IMR-90 (cell line): ENCODE measurements at regions not wholly inside any gene's neighbourhood (a gene's known extent, or its start where the extent isn't known, plus 50 kb on each side); places are given as distances from the start of the nearest gene placed in this dataset.

Experiments
- ATAC-seq: fragments of 200-7000 bp; cut with Tn5 transposase; 2 replicates; pipeline ENCODE4 v1.9.1; 2020; ENCODE audit warnings: low read depth, mild to moderate bottlenecking, moderate library complexity
- BruUV-seq: library from RNA; stranded (reverse); fragments of 400-500 nt; replicated peaks from 2 replicates; lab custom pipeline; 2021; lab: Mats Ljungman, UMichigan
- CTCF ChIA-PET: fragments of 300-600 bp; formaldehyde crosslinking; extraction: SDS; loops from one replicate; lab custom pipeline; 2021; ENCODE audit warnings: antibody characterized with exemption; lab: Yijun Ruan, JAX
- POLR2A ChIA-PET: fragments of 300-600 bp; sonication (Branson Sonifier 250); formaldehyde crosslinking; loops from one replicate; lab custom pipeline; 2022; ENCODE audit warnings: antibody characterized with exemption; ENCODE audit not compliant: unreplicated experiment; lab: Charles Lee
- DNase-seq: peaks from one replicate; pipeline ENCODE4 v3.0.0; 2013
- H2AFZ ChIP-seq: replicated peaks from 2 replicates; pipeline ENCODE3; 2013; ENCODE audit warnings: low read length, mild to moderate bottlenecking; ENCODE audit not compliant: poor library complexity
- H2AK5ac ChIP-seq: 2 replicates; pipeline ENCODE4 v1.6.1; 2013; ENCODE audit warnings: low read depth, low read length, inconsistent platforms
- H2AK9ac ChIP-seq: replicated peaks from 2 replicates; pipeline ENCODE3; 2013; ENCODE audit warnings: mild to moderate bottlenecking, low read depth, low read length, moderate library complexity; ENCODE audit not compliant: poor library complexity
- H2BK120ac ChIP-seq: 2 replicates; pipeline ENCODE4 v1.6.1; 2013; ENCODE audit warnings: low read depth, low read length, inconsistent platforms
- H2BK15ac ChIP-seq: 3 replicates; pipeline ENCODE4 v1.6.1; 2013; ENCODE audit warnings: low read depth, low read length, inconsistent platforms
- H2BK20ac ChIP-seq: 2 replicates; pipeline ENCODE4 v1.6.1; 2013; ENCODE audit warnings: low read depth, mild to moderate bottlenecking, inconsistent platforms, low read length, moderate library complexity
- H2BK5ac ChIP-seq: 2 replicates; pipeline ENCODE4 v1.6.1; 2013; ENCODE audit warnings: mild to moderate bottlenecking, low read depth, low read length, inconsistent platforms; ENCODE audit not compliant: poor library complexity, severe bottlenecking
- H3K14ac ChIP-seq: replicated peaks from 2 replicates; pipeline ENCODE4 v1.6.1; 2013; ENCODE audit warnings: low read depth, low read length, inconsistent platforms
- H3K18ac ChIP-seq: 2 replicates; pipeline ENCODE4 v1.6.1; 2013; ENCODE audit warnings: low read depth, low read length, control low read depth
- H3K23ac ChIP-seq: 2 replicates; pipeline ENCODE4 v1.6.1; 2013; ENCODE audit warnings: low read depth, low read length, inconsistent platforms
- H3K27ac ChIP-seq: 2 replicates; pipeline ENCODE4 v1.5.1; 2013; ENCODE audit warnings: mild to moderate bottlenecking, control low read depth, low read length; ENCODE audit not compliant: insufficient read depth
- H3K27me3 ChIP-seq: 2 replicates; pipeline ENCODE4 v1.6.1; 2013; ENCODE audit warnings: low read length; ENCODE audit not compliant: control insufficient read depth, insufficient read depth
- H3K36me3 ChIP-seq: 2 replicates; pipeline ENCODE4 v1.6.1; 2013; ENCODE audit warnings: low read length, mixed read lengths; ENCODE audit not compliant: control insufficient read depth, insufficient read depth
- H3K4ac ChIP-seq: 2 replicates; pipeline ENCODE4 v1.6.1; 2013; ENCODE audit warnings: low read depth, low read length, inconsistent platforms
- H3K4me1 ChIP-seq: 2 replicates; pipeline ENCODE4 v1.6.1; 2013; ENCODE audit warnings: low read length, mixed read lengths; ENCODE audit not compliant: control insufficient read depth, insufficient read depth
- H3K4me2 ChIP-seq: 2 replicates; pipeline ENCODE4 v1.6.1; 2013; ENCODE audit warnings: low read depth, mild to moderate bottlenecking, control low read depth, low read length, moderate library complexity
- H3K4me3 ChIP-seq: 2 replicates; pipeline ENCODE4 v1.5.1; 2013; ENCODE audit warnings: low read depth, mild to moderate bottlenecking, control low read depth, low read length, moderate library complexity; ENCODE audit not compliant: insufficient read depth
- H3K56ac ChIP-seq: 2 replicates; pipeline ENCODE4 v1.6.1; 2013; ENCODE audit warnings: low read length, inconsistent platforms; ENCODE audit not compliant: insufficient read depth; ENCODE audit errors: extremely low read depth
- H3K79me1 ChIP-seq, 2 experiments: 2 replicates each; pipeline ENCODE4 v1.6.1; 2013; ENCODE audit warnings: low read length in 2 of 2, inconsistent platforms in 1 of 2, low read depth in 1 of 2
- H3K9ac ChIP-seq: 2 replicates; pipeline ENCODE4 v1.6.1; 2013; ENCODE audit warnings: low read depth, low read length, control low read depth
- H3K9me1 ChIP-seq: 2 replicates; pipeline ENCODE4 v1.6.1; 2013; ENCODE audit warnings: low read length, inconsistent platforms; ENCODE audit not compliant: insufficient read depth
- H3K9me3 ChIP-seq: 2 replicates; pipeline ENCODE4 v1.6.1; 2013; ENCODE audit warnings: low read length; ENCODE audit not compliant: control insufficient read depth, insufficient read depth
- H4K20me1 ChIP-seq: 2 replicates; pipeline ENCODE4 v1.6.1; 2013; ENCODE audit warnings: low read length, inconsistent platforms; ENCODE audit not compliant: insufficient read depth
- H4K5ac ChIP-seq: 2 replicates; pipeline ENCODE4 v1.6.1; 2013; ENCODE audit warnings: mild to moderate bottlenecking, low read depth, low read length, control low read depth
- H4K8ac ChIP-seq, 2 experiments: 2 replicates each; pipeline ENCODE4 v1.6.1; 2013; ENCODE audit warnings: low read depth in 2 of 2, low read length in 2 of 2, control low read depth in 1 of 2, inconsistent platforms in 1 of 2
- H4K91ac ChIP-seq: 2 replicates; pipeline ENCODE4 v1.6.1; 2013; ENCODE audit warnings: low read depth, low read length, inconsistent platforms; ENCODE audit not compliant: insufficient read depth
- BHLHE40 ChIP-seq: fragments of 150-350 bp; IDR thresholded peaks from 2 replicates; pipeline ENCODE4 v1.6.1; 2016; ENCODE audit warnings: mild to moderate bottlenecking, low read depth, low read length
- CEBPB ChIP-seq: IDR thresholded peaks from 2 replicates; pipeline ENCODE4 v1.6.1; 2012; ENCODE audit warnings: low read depth, low read length, improper control_type of control experiment
- CHD1 ChIP-seq: IDR thresholded peaks from 2 replicates; pipeline ENCODE4 v1.6.1; 2012; ENCODE audit warnings: low read depth, low read length, improper control_type of control experiment
- ELK1 ChIP-seq: fragments of 150-350 bp; IDR thresholded peaks from 2 replicates; pipeline ENCODE4 v1.6.1; 2016; ENCODE audit warnings: low read depth, mild to moderate bottlenecking, low read length, moderate library complexity, borderline replicate concordance
- FOS ChIP-seq: fragments of 150-350 bp; IDR thresholded peaks from 2 replicates; pipeline ENCODE4 v1.6.1; 2016; ENCODE audit warnings: low read depth, low read length
- MAFK ChIP-seq: IDR thresholded peaks from 2 replicates; pipeline ENCODE4 v1.6.1; 2012; ENCODE audit warnings: low read depth, low read length, improper control_type of control experiment
- MAZ ChIP-seq: IDR thresholded peaks from 2 replicates; pipeline ENCODE4 v1.6.1; 2012; ENCODE audit warnings: low read depth, mild to moderate bottlenecking, low read length, improper control_type of control experiment, moderate library complexity, borderline replicate concordance
- MXI1 ChIP-seq: IDR thresholded peaks from 2 replicates; pipeline ENCODE4 v1.6.1; 2012; ENCODE audit warnings: low read depth, mild to moderate bottlenecking, low read length, moderate library complexity, borderline replicate concordance
- NFE2L2 ChIP-seq: fragments of 150-350 bp; IDR thresholded peaks from 2 replicates; pipeline ENCODE4 v1.6.1; 2016; ENCODE audit warnings: low read depth, mild to moderate bottlenecking, low read length
- POLR2A ChIP-seq: IDR thresholded peaks from 2 replicates; pipeline ENCODE4 v1.6.1; 2012; ENCODE audit warnings: mild to moderate bottlenecking, low read depth, low read length
- RAD21 ChIP-seq: IDR thresholded peaks from 2 replicates; pipeline ENCODE4 v1.6.1; 2012; ENCODE audit warnings: low read length, improper control_type of control experiment
- RCOR1 ChIP-seq: IDR thresholded peaks from 2 replicates; pipeline ENCODE4 v1.6.1; 2012; ENCODE audit warnings: mild to moderate bottlenecking, low read length, improper control_type of control experiment; ENCODE audit not compliant: insufficient replicate concordance
- RFX5 ChIP-seq: IDR thresholded peaks from 2 replicates; pipeline ENCODE4 v1.8.0; 2012; ENCODE audit warnings: low read depth, mild to moderate bottlenecking, low read length, moderate library complexity
- SMC3 ChIP-seq: fragments of 150-350 bp; IDR thresholded peaks from 2 replicates; pipeline ENCODE4 v1.6.1; 2016; ENCODE audit warnings: low read depth, mild to moderate bottlenecking, antibody characterized with exemption, low read length, moderate library complexity
- dilution Hi-C: fragments of 300-500 bp; cut with HindIII; formaldehyde crosslinking; loops from one replicate; pipeline ENCODE4 v1.14.3; 2018; ENCODE audit warnings: low sequenced_read_pairs; ENCODE audit not compliant: unreplicated experiment
- in situ Hi-C: fragments of 300-500 bp; cut with MboI; formaldehyde crosslinking; loops from 3 replicates; pipeline ENCODE4 v1.14.3; 2019; ENCODE audit warnings: low sequenced_read_pairs, inconsistent platforms, mixed read lengths
- intact Hi-C: fragments of 100-400 bp; cut with micrococcal nuclease; formaldehyde crosslinking; loops from 2 replicates; pipeline ENCODE4 v1.10.0; 2022
- TF ChIP-seq, protein P1 (sequence below): fragments of 150-350 bp; IDR thresholded peaks from 2 replicates; pipeline ENCODE4 v1.6.1; 2017; ENCODE audit warnings: mild to moderate bottlenecking, antibody characterized with exemption, low read length, low read depth
- TF ChIP-seq, protein P2 (sequence below): conservative IDR thresholded peaks from 2 replicates; pipeline ENCODE4 v1.5.1; 2012; ENCODE audit warnings: mild to moderate bottlenecking, low read depth, low read length, improper control_type of control experiment

DNA sequence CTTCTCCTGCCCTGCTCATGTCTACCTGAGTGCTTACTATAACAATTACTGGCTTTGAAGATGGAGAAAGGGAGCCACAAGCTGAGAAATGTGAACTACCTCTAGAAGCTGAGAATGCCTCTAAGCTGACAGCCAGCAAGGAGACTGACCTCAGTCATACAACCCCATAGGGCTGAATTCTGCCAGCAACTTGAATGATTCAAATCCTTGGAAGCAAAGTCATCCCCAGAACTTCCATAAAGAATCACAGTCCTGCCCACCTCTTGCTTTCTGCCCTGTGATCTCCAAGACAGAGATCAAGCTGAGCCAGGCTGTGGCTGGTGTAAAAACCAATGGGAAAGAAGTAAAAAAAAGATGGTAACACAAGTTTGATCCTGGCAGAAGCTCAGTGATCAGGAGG, 288.2 kb upstream of the SPHKAP start:
- Histone ChIP-seq H4K91ac (no peak overlapping the region), H3K9me1 (no peaks in the 10 kb centered on the region), H2BK15ac (no peak overlapping the region), H3K9ac (no peak overlapping the region), H3K56ac (no peak overlapping the region), H3K23ac (no peak overlapping the region), H4K5ac (no peak overlapping the region), H2BK5ac (no peak overlapping the region), H3K4me1 (no peaks in the 10 kb centered on the region), H3K4me2 (no peak overlapping the region), H3K18ac (no peak overlapping the region), H3K4ac (no peak overlapping the region), H4K20me1 (no peaks in the 10 kb centered on the region), H3K4me3 (no peak overlapping the region), H3K36me3 (no peaks in the 10 kb centered on the region), H2AK9ac (no peak overlapping the region), H3K27me3 (no peaks in the 10 kb centered on the region), H3K9me3 (peaks cover 2% of the 10 kb centered on the region; the same call in 1 of the 2 replicates), H3K14ac (no peak overlapping the region), H2BK120ac (no peak overlapping the region), H3K27ac (no peak overlapping the region), H4K8ac (no peak overlapping the region), H2BK20ac (no peak overlapping the region), H2AFZ (no peak overlapping the region), H3K79me1 (no peaks in the 10 kb centered on the region), H2AK5ac (no peak overlapping the region)
- DNase-seq (no peak), ATAC-seq (no peak)
- intact Hi-C loops, result no loop called here
- no TSS peak for BruUV-seq
- dilution Hi-C loops, result no loop called here
- TF ChIP-seq NFE2L2 (no peak), SMC3 (no peak), MAFK (no peak), CEBPB (no peak), FOS (no peak), MXI1 (no peak), MAZ (no peak), RAD21 (no peak), CHD1 (no peak), RCOR1 (no peak), ELK1 (no peak), BHLHE40 (no peak), POLR2A (no peak), RFX5 (no peak)
- TF ChIP-seq, protein P1, sequence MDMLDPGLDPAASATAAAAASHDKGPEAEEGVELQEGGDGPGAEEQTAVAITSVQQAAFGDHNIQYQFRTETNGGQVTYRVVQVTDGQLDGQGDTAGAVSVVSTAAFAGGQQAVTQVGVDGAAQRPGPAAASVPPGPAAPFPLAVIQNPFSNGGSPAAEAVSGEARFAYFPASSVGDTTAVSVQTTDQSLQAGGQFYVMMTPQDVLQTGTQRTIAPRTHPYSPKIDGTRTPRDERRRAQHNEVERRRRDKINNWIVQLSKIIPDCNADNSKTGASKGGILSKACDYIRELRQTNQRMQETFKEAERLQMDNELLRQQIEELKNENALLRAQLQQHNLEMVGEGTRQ, result no peak
- TF ChIP-seq, protein P2, sequence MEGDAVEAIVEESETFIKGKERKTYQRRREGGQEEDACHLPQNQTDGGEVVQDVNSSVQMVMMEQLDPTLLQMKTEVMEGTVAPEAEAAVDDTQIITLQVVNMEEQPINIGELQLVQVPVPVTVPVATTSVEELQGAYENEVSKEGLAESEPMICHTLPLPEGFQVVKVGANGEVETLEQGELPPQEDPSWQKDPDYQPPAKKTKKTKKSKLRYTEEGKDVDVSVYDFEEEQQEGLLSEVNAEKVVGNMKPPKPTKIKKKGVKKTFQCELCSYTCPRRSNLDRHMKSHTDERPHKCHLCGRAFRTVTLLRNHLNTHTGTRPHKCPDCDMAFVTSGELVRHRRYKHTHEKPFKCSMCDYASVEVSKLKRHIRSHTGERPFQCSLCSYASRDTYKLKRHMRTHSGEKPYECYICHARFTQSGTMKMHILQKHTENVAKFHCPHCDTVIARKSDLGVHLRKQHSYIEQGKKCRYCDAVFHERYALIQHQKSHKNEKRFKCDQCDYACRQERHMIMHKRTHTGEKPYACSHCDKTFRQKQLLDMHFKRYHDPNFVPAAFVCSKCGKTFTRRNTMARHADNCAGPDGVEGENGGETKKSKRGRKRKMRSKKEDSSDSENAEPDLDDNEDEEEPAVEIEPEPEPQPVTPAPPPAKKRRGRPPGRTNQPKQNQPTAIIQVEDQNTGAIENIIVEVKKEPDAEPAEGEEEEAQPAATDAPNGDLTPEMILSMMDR, result no peak
- CTCF ChIA-PET, result no interaction called here
- POLR2A ChIA-PET, result no interaction called here
- in situ Hi-C loops, result no loop called here
